K562 (cell line): ENCODE measurements at regions not wholly inside any gene's neighbourhood (a gene's known extent, or its start where the extent isn't known, plus 50 kb on each side); places are given as distances from the start of the nearest gene placed in this dataset.

ENCODE experiments used
- ATF4 ChIP-seq: fragments of 450-650 bp; formaldehyde crosslinking; IDR thresholded peaks from 2 replicates; pipeline ENCODE4 v1.4.0; 2022; ENCODE audit warnings: mild to moderate bottlenecking, moderate library complexity
- BCL6 ChIP-seq: fragments of 250-450 bp; sonication (Bioruptor Pico); IDR thresholded peaks from 2 replicates; pipeline ENCODE4 v1.4.0; 2020
- BDP1 ChIP-seq: IDR thresholded peaks from 3 replicates; pipeline ENCODE4 v1.6.1; 2011; ENCODE audit not compliant: insufficient read length, insufficient read depth
- DACH1 ChIP-seq: fragments of 450-650 bp; IDR thresholded peaks from 2 replicates; pipeline ENCODE4 v1.6.1; 2018; ENCODE audit not compliant: partially characterized antibody
- ELF2 ChIP-seq: fragments of 250-450 bp; sonication (Bioruptor Pico); IDR thresholded peaks from 2 replicates; pipeline ENCODE4 v1.5.0; 2021; ENCODE audit warnings: mild to moderate bottlenecking
- KLF13 ChIP-seq: fragments of 450-650 bp; IDR thresholded peaks from 2 replicates; pipeline ENCODE4 v1.6.1; 2016; ENCODE audit warnings: missing genetic modification characterization, low read depth, mild to moderate bottlenecking, missing compliant biosample characterization, moderate library complexity, borderline replicate concordance
- MEF2A ChIP-seq: IDR thresholded peaks from 2 replicates; pipeline ENCODE4 v1.6.1; 2011; ENCODE audit warnings: low read depth, mild to moderate bottlenecking, low read length, moderate library complexity; ENCODE audit not compliant: control insufficient read depth
- MIER1 ChIP-seq: fragments of 450-650 bp; IDR thresholded peaks from 2 replicates; pipeline ENCODE4 v1.6.1; 2016; ENCODE audit warnings: antibody characterized with exemption, mild to moderate bottlenecking, low read depth
- NCOA1 ChIP-seq: fragments of 450-650 bp; IDR thresholded peaks from 2 replicates; pipeline ENCODE4 v1.6.1; 2016; ENCODE audit warnings: low read depth
- PATZ1 ChIP-seq: fragments of 250-450 bp; sonication (Bioruptor Pico); IDR thresholded peaks from 2 replicates; pipeline ENCODE4 v1.5.0; 2020; ENCODE audit warnings: mild to moderate bottlenecking, borderline replicate concordance
- PHF21A ChIP-seq: fragments of 450-650 bp; IDR thresholded peaks from 2 replicates; pipeline ENCODE4 v1.6.1; 2017; ENCODE audit warnings: low read depth, borderline replicate concordance
- POLR2G ChIP-seq: fragments of 200-400 bp; formaldehyde crosslinking; IDR thresholded peaks from 2 replicates; pipeline ENCODE4 v1.6.1; 2017; ENCODE audit warnings: low read depth, mild to moderate bottlenecking, antibody characterized with exemption, low read length, moderate library complexity
- REST ChIP-seq, 2 experiments: fragments of 450-650 bp; formaldehyde crosslinking in 1 of 2; IDR thresholded peaks; 2 replicates each; pipeline versions ENCODE4 v1.4.0 to v1.6.1; 2014 to 2020; ENCODE audit warnings: mild to moderate bottlenecking in 2 of 2, borderline replicate concordance in 1 of 2, low read depth in 1 of 2
- SMAD2 ChIP-seq: fragments of 150-350 bp; IDR thresholded peaks from 2 replicates; pipeline ENCODE4 v1.6.1; 2014; ENCODE audit warnings: low read depth, mild to moderate bottlenecking, low read length
- SMC3 ChIP-seq: conservative IDR thresholded peaks from 2 replicates; pipeline ENCODE4 v1.6.1; 2011; ENCODE audit warnings: low read depth, low read length, improper control_type of control experiment; ENCODE audit not compliant: insufficient read depth
- TAF7 ChIP-seq: fragments of 450-650 bp; IDR thresholded peaks from 2 replicates; pipeline ENCODE4 v1.6.1; 2016; ENCODE audit warnings: missing genetic modification characterization, missing compliant biosample characterization
- ZNF584 ChIP-seq: fragments of 200-800 bp; sonication (Bioruptor generic); IDR thresholded peaks from 2 replicates; pipeline ENCODE4 v1.6.1; 2016; ENCODE audit warnings: low read depth, mild to moderate bottlenecking, missing genetic modification characterization, missing compliant biosample characterization
- ZNF780A ChIP-seq: fragments of 250-450 bp; sonication (Bioruptor Pico); IDR thresholded peaks from 2 replicates; pipeline ENCODE4 v1.5.0; 2021; ENCODE audit warnings: mild to moderate bottlenecking
- ZNF79 ChIP-seq: fragments of 250-450 bp; sonication (Bioruptor Pico); IDR thresholded peaks from 2 replicates; pipeline ENCODE4 v1.4.0; 2020; ENCODE audit warnings: low read depth, mild to moderate bottlenecking, moderate library complexity
- ZSCAN32 ChIP-seq: fragments of 450-650 bp; formaldehyde crosslinking; IDR thresholded peaks from 2 replicates; pipeline ENCODE4 v1.4.0; 2020; ENCODE audit warnings: mild to moderate bottlenecking, moderate library complexity

- no peak for TF ChIP-seq SMC3
- TF ChIP-seq KLF13 (tag) = no peak
- no peak for TF ChIP-seq REST (IDR thresholded peaks at IDR 0.05; ENCODE audit: borderline replicate concordance)
- no peak for TF ChIP-seq REST (CRISPR knock-in tag; IDR thresholded peaks at IDR 0.05; ENCODE audit: low read depth)
- TF ChIP-seq BDP1 = no peak
- no peak for TF ChIP-seq DACH1
- TF ChIP-seq ZNF584 = no peak
- TF ChIP-seq PATZ1 (CRISPR knock-in tag) = no peak
- TF ChIP-seq SMAD2 = no peak
- TF ChIP-seq TAF7 (tag) = no peak
- no peak for TF ChIP-seq MEF2A
- TF ChIP-seq ZNF780A (CRISPR knock-in tag) = no peak
- TF ChIP-seq ZSCAN32 (CRISPR knock-in tag) = no peak
- no peak for TF ChIP-seq MIER1
- TF ChIP-seq ELF2 = no peak
- TF ChIP-seq NCOA1 = no peak
- TF ChIP-seq POLR2G = no peak
- TF ChIP-seq BCL6 (CRISPR knock-in tag) = no peak
- TF ChIP-seq PHF21A = no peak
- TF ChIP-seq ZNF79 = no peak
- TF ChIP-seq ATF4 (CRISPR knock-in tag) = no peak
Observed at GRCh38 chr7:84829719-84830118, 357.1 kb downstream of the SEMA3D start (continued).
